NCI-H2171 (cell line): ENCODE measurements at regions not wholly inside any gene's neighbourhood (a gene's known extent, or its start where the extent isn't known, plus 50 kb on each side); places are given as distances from the start of the nearest gene placed in this dataset.

Experiments used
- DNase-seq: peaks from one replicate; lab custom pipeline; 2025; lab: John Stamatoyannopoulos, UW

GRCh38 chr16:55169780-55170179, 154.2 kb upstream of the IRX6 start:
- DNase-seq = no peak

- no peak for DNase-seq
These were observed 152.8 kb upstream of the IRX6 start for GRCh38 chr16:55171241-55171640.

- no peak for DNase-seq
These were observed 148.6 kb upstream of the IRX6 start for GRCh38 chr16:55175389-55175788.

- no peak for DNase-seq
These were observed 147.1 kb upstream of the IRX6 start for GRCh38 chr16:55176901-55177300.

GRCh38 chr16:55179411-55179810, 144.6 kb upstream of the IRX6 start:
- no peak for DNase-seq

GRCh38 chr16:55179852-55180585, 144.0 kb upstream of the IRX6 start:
- DNase-seq = no peak

- no peak for DNase-seq
These were observed 140.0 kb upstream of the IRX6 start for GRCh38 chr16:55184052-55184451.

GRCh38 chr16:55184619-55185018, 139.4 kb upstream of the IRX6 start:
- no peak for DNase-seq

GRCh38 chr16:55189224-55189623, 134.8 kb upstream of the IRX6 start:
- no peak for DNase-seq

- DNase-seq = no peak
These were observed 134.0 kb upstream of the IRX6 start for GRCh38 chr16:55189682-55190636.

- DNase-seq = no peak
These were observed 131.3 kb upstream of the IRX6 start for GRCh38 chr16:55192734-55193133.

- no peak for DNase-seq
These were observed 120.4 kb upstream of the IRX6 start for GRCh38 chr16:55203570-55203969.

GRCh38 chr16:55204069-55204468, 119.9 kb upstream of the IRX6 start:
- no peak for DNase-seq

GRCh38 chr16:55204923-55205322, 119.1 kb upstream of the IRX6 start:
- no peak for DNase-seq

- DNase-seq = no peak
These were observed 116.1 kb upstream of the IRX6 start for GRCh38 chr16:55207693-55208428.

- DNase-seq = no peak
These were observed 114.4 kb upstream of the IRX6 start for GRCh38 chr16:55209626-55210025.

GRCh38 chr16:55212791-55213190, 111.2 kb upstream of the IRX6 start:
- DNase-seq = no peak

GRCh38 chr16:55214412-55214811, 109.6 kb upstream of the IRX6 start:
- no peak for DNase-seq

GRCh38 chr16:55214974-55215494, 109.0 kb upstream of the IRX6 start:
- DNase-seq = no peak

- DNase-seq = no peak
These were observed 106.6 kb upstream of the IRX6 start for GRCh38 chr16:55217392-55217791.

GRCh38 chr16:55221836-55222235, 102.2 kb upstream of the IRX6 start:
- DNase-seq = no peak

- no peak for DNase-seq
These were observed 101.5 kb upstream of the IRX6 start for GRCh38 chr16:55222486-55222885.
